ENCODE measurements at regions not wholly inside any gene's neighbourhood (a gene's known extent, or its start where the extent isn't known, plus 50 kb on each side); places are given as distances from the start of the nearest gene placed in this dataset.

DNA sequence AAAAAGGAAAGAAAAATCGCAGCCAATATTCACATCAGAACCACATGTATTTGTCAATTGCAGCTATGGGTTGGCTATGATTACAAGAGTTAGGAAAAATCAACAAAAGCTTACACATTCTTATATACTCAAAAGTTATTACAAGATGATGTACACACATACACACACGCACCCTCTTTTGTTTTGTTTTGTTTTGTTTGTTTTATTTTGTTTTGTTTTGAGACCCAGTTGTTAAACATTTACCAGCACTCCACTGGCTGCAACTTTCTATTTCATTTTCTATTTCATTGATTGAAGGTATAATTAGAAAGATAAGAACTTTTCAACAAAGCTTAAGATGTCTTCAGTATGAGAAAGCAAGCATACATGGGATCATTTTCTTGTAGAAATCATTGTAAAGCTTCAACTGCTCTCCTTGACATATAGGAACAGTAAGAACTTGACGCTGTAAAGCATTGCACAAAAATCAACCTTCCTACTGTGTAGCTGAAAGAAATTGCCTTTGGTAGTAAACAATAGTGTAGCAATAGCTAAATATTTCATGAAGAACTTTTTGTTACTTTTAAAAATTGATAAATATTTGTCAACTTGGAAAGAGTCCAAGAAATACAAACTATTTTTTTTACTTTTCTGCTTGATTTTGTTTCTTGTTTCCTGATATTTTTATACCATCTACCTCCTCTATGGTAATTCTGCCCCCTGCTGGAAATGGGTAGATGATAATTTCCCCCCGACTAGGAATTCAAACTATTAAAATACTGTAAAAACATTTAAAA lies 205.9 kb downstream of the MBL2 start:
- Histone ChIP-seq H3K4me3 (ENCODE audit: low read length) (no peak overlapping the region), H3K27me3 (ENCODE audit: control insufficient read depth, insufficient read depth, low read length) (no peaks in the 10 kb centered on the region), H3K27ac (ENCODE audit: low read length) (no peak overlapping the region), H3K36me3 (ENCODE audit: control insufficient read depth, insufficient read depth, low read length) (no peaks in the 10 kb centered on the region), H3K9me3 (replicated peaks; ENCODE audit: control insufficient read depth, low read depth, low read length) (no peaks in the 10 kb centered on the region), H3K4me1 (ENCODE audit: control insufficient read depth, insufficient read depth, low read length) (no peaks in the 10 kb centered on the region)
- no CpG with 5 or more reads among the region's 4 CpGs for WGBS (ENCODE audit: insufficient coverage)
- no peak for DNase-seq

DNA sequence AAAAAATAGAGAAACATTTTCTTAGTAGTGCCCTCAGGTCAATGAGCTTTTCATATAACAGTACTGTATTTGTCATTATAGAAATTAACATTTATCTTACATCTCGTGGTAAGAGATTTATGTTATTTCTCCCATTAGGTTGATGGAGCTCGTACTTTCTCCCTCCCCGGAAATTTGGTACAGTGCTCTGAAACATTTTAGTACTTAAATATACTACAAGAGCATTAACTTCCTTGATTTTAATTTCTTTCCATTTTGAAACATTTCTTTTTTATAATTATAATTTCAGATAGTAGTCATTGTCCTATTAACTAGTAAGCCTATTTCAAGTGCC lies 205.4 kb downstream of the MBL2 start:
- H3K9me3 ChIP-seq (replicated peaks; ENCODE audit: control insufficient read depth, low read depth, low read length), result no peaks in the 10 kb centered on the region
- WGBS (ENCODE audit: insufficient coverage), result no CpG with 5 or more reads among the region's 3 CpGs
- H3K36me3 ChIP-seq (ENCODE audit: control insufficient read depth, insufficient read depth, low read length), result no peaks in the 10 kb centered on the region
- H3K27ac ChIP-seq (ENCODE audit: low read length), result no peak overlapping the region
- H3K4me1 ChIP-seq (ENCODE audit: control insufficient read depth, insufficient read depth, low read length), result no peaks in the 10 kb centered on the region
- H3K27me3 ChIP-seq (ENCODE audit: control insufficient read depth, insufficient read depth, low read length), result no peaks in the 10 kb centered on the region
- H3K4me3 ChIP-seq (ENCODE audit: low read length), result no peak overlapping the region
- no peak for DNase-seq

DNA sequence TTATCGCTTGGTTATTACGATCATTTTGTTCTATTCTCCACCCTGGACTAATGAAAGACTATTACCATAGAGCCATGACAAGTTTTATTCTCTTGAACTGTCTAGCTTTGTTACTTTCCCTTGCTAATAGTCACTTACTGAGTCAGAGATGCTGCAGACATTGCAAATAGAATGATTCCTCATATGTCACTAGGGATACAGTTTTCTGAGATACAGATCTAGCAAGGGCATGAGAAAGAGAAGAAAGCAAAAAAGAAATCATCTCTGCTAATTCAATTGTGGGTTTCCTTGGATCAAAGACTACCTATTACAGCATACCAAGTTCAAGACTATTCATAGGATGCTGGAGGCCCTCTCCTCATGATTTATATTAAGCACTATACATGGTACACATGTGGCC lies 204.3 kb downstream of the MBL2 start:
- Histone ChIP-seq H3K4me1 (ENCODE audit: control insufficient read depth, insufficient read depth, low read length) (no peaks in the 10 kb centered on the region), H3K9me3 (replicated peaks; ENCODE audit: control insufficient read depth, low read depth, low read length) (no peaks in the 10 kb centered on the region), H3K4me3 (ENCODE audit: low read length) (no peak overlapping the region), H3K36me3 (ENCODE audit: control insufficient read depth, insufficient read depth, low read length) (no peaks in the 10 kb centered on the region), H3K27ac (ENCODE audit: low read length) (no peak overlapping the region), H3K27me3 (ENCODE audit: control insufficient read depth, insufficient read depth, low read length) (no peaks in the 10 kb centered on the region)
- no peak for DNase-seq
- WGBS (ENCODE audit: insufficient coverage), result no CpG with 5 or more reads among the region's 2 CpGs

DNA sequence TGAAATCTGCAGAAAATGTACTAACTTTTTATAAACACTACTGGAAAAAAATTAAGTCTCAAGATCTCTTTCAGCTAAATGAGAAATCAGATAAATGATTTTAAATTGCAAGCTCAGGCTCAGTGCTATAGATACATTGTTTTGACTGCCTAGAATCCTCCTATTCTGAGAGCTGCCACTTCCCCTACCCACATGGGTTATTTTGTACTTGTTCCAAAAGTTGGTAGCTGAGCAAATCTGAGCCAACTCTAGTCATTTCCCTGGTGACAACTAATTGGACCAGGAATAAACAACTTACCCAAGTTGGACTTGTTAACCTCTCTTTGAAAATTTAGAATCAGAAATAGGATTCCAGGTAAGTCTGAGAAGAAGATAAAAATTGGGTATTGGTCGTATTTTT lies 202.1 kb downstream of the MBL2 start:
- H3K4me1 ChIP-seq (ENCODE audit: control insufficient read depth, insufficient read depth, low read length), result no peaks in the 10 kb centered on the region
- no peak overlapping the region for H3K27ac ChIP-seq (ENCODE audit: low read length)
- no peaks in the 10 kb centered on the region for H3K9me3 ChIP-seq (replicated peaks; ENCODE audit: control insufficient read depth, low read depth, low read length)
- no peaks in the 10 kb centered on the region for H3K36me3 ChIP-seq (ENCODE audit: control insufficient read depth, insufficient read depth, low read length)
- H3K4me3 ChIP-seq (ENCODE audit: low read length), result no peak overlapping the region
- DNase-seq, result no peak
- no peaks in the 10 kb centered on the region for H3K27me3 ChIP-seq (ENCODE audit: control insufficient read depth, insufficient read depth, low read length)
- WGBS (ENCODE audit: insufficient coverage), result no CpG with 5 or more reads among the region's 1 CpG

DNA sequence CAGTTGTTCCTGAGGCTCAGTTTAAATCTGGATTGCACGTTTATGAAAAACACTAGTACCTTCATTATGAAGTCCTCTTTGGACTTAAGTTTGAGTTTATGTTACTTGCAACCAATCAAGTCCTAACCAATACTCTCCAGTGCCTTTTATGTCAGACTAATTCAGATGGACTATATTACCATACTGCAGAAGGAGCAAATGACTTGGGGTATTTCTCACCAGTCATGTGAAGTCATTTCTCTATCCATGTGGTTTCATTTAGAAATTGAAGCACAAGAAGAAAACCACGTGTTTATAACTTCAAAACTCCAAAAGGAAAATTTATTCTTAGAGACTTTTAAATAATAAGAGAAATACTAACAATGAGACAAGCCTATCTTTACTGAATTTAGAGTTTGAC lies 201.6 kb downstream of the MBL2 start:
- H3K27me3 ChIP-seq (ENCODE audit: control insufficient read depth, insufficient read depth, low read length), result no peaks in the 10 kb centered on the region
- no peaks in the 10 kb centered on the region for H3K36me3 ChIP-seq (ENCODE audit: control insufficient read depth, insufficient read depth, low read length)
- H3K4me1 ChIP-seq (ENCODE audit: control insufficient read depth, insufficient read depth, low read length), result no peaks in the 10 kb centered on the region
- H3K9me3 ChIP-seq (replicated peaks; ENCODE audit: control insufficient read depth, low read depth, low read length), result no peaks in the 10 kb centered on the region
- WGBS (ENCODE audit: insufficient coverage), result no CpG with 5 or more reads among the region's 2 CpGs
- DNase-seq, result no peak
- H3K4me3 ChIP-seq (ENCODE audit: low read length), result no peak overlapping the region
- no peak overlapping the region for H3K27ac ChIP-seq (ENCODE audit: low read length)

DNA sequence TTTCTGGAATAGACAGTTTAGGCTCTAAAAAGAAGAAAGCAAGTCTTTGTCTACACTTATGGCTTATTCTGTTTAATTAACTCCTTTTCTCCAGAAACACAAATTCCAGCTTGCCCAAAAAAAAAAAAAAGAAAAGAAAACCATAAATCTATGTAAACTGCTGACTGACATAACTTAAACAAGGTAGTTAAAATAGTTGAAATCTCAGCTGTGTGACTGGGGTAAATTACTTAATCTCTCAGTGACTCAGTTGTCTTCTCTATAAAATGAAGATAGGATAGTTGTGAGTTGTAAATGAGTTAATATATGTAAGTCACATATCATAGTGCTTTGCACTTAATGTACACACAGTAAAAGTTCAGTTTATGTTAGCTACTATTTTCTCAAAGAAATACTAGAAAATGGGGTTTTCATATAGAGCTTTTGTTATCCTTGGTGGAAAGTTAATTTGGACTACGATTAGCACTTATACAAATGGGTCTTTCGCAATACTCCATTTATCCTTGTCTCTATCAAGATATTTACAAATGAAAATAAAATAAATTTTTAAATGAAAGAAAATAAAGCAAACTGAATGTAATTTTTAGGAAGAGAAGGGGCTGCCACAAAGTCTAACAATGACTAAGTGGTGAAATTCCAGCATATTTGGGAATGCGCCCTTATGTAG lies 200.9 kb downstream of the MBL2 start:
- DNase-seq, result no peak
- Histone ChIP-seq H3K27me3 (ENCODE audit: control insufficient read depth, insufficient read depth, low read length) (no peaks in the 10 kb centered on the region), H3K4me1 (ENCODE audit: control insufficient read depth, insufficient read depth, low read length) (no peaks in the 10 kb centered on the region), H3K27ac (ENCODE audit: low read length) (no peak overlapping the region), H3K9me3 (replicated peaks; ENCODE audit: control insufficient read depth, low read depth, low read length) (no peaks in the 10 kb centered on the region), H3K4me3 (ENCODE audit: low read length) (no peak overlapping the region), H3K36me3 (ENCODE audit: control insufficient read depth, insufficient read depth, low read length) (no peaks in the 10 kb centered on the region)
- WGBS (ENCODE audit: insufficient coverage), result no CpG with 5 or more reads among the region's 3 CpGs

DNA sequence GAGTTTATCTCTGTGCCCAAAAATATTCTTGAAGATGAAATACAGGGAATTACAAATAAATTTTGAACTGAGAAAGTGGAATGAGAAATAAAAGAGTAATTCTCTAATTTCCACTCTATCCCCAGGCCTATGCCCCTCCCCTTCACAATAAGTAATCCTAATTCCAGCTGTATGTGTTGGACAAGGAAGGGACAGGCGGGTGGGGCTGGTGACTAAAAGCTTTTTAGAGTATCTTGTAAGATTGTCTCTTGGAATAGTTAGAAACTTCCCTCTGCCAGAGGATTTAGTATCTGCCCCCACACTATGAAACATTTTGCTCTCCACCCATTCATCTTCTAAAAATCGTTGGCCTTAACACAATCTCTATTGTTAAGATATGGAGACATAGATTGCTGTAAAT lies 199.2 kb downstream of the MBL2 start:
- Histone ChIP-seq H3K36me3 (ENCODE audit: control insufficient read depth, insufficient read depth, low read length) (no peaks in the 10 kb centered on the region), H3K27ac (ENCODE audit: low read length) (no peak overlapping the region), H3K27me3 (ENCODE audit: control insufficient read depth, insufficient read depth, low read length) (no peaks in the 10 kb centered on the region), H3K9me3 (replicated peaks; ENCODE audit: control insufficient read depth, low read depth, low read length) (no peaks in the 10 kb centered on the region), H3K4me1 (ENCODE audit: control insufficient read depth, insufficient read depth, low read length) (no peaks in the 10 kb centered on the region), H3K4me3 (ENCODE audit: low read length) (no peak overlapping the region)
- DNase-seq, result no peak
- WGBS (ENCODE audit: insufficient coverage), result no CpG with 5 or more reads among the region's 2 CpGs

DNA sequence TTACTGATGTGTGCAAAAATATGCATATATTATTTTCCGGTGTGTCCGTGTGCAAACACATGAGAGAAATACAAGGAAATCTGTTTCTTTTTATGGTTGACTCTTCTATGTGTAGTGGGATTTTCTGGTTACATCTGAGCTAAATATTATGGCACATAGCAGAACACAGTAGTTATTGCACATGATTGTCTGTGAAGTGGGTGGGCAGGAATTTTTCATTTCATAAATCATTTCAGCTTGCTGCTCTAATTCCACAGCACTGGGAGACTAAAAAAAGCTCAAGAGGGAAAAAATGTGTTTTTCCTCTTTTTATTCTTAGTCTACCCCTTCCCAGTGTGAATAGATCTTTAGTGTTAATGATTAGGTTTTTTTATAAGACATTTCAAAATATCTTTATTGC lies 197.9 kb downstream of the MBL2 start:
- Histone ChIP-seq H3K9me3 (replicated peaks; ENCODE audit: control insufficient read depth, low read depth, low read length) (no peaks in the 10 kb centered on the region), H3K4me3 (ENCODE audit: low read length) (no peak overlapping the region), H3K4me1 (ENCODE audit: control insufficient read depth, insufficient read depth, low read length) (no peaks in the 10 kb centered on the region), H3K27ac (ENCODE audit: low read length) (no peak overlapping the region), H3K36me3 (ENCODE audit: control insufficient read depth, insufficient read depth, low read length) (no peaks in the 10 kb centered on the region), H3K27me3 (ENCODE audit: control insufficient read depth, insufficient read depth, low read length) (no peaks in the 10 kb centered on the region)
- 58% methylated on average over 2 of the region's 2 CpGs for WGBS (ENCODE audit: insufficient coverage)
- no peak for DNase-seq

DNA sequence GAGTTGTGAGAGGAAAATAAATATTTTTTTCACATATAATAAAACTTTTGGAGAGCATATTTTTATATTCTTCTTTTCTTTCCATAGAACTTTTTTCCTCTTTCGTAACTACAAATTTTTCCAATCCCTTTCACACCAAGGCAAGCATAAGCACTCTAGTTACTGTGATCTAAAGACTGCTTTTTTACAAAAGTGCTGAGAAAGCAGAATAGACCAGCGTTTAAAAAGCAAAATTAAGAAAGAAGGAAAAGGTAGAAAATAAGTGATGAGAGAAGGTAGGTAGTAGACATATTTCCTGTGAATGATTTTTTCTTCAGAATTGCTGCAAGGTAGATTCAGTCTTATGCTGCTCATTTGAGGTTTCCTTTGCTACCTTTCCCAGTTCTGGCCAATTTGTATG lies 195.5 kb downstream of the MBL2 start:
- no peak overlapping the region for H3K4me3 ChIP-seq (ENCODE audit: low read length)
- no peaks in the 10 kb centered on the region for H3K9me3 ChIP-seq (replicated peaks; ENCODE audit: control insufficient read depth, low read depth, low read length)
- H3K4me1 ChIP-seq (ENCODE audit: control insufficient read depth, insufficient read depth, low read length), result no peaks in the 10 kb centered on the region
- no CpG with 5 or more reads among the region's 2 CpGs for WGBS (ENCODE audit: insufficient coverage)
- DNase-seq, result no peak
- H3K36me3 ChIP-seq (ENCODE audit: control insufficient read depth, insufficient read depth, low read length), result no peaks in the 10 kb centered on the region
- H3K27ac ChIP-seq (ENCODE audit: low read length), result no peak overlapping the region
- no peaks in the 10 kb centered on the region for H3K27me3 ChIP-seq (ENCODE audit: control insufficient read depth, insufficient read depth, low read length)

DNA sequence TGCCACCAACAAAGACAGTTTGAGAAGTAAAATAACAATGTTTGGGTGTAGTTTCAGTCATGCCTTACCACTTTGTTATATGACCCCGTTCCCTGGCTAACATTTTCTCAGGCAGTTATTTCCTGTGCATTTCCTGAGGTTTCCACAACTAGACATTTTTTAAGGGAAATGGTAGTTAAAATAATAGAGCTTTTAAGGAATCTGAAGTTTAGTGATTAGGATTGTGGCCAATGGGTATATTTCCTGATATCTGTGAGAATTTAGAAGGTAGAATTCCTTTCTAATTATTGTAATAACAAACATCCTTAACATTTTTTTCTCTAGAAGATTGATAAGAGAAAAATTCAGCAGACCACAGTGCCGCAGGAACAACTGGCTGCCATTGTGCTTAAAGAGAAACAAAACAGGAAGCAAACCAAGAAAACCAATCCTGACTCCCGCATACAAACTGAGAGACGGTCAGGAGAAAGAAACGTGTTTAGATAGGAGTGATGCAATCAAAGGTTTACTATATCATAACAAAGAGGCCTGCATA lies 193.6 kb downstream of the MBL2 start:
- DNase-seq, result no peak
- Histone ChIP-seq H3K27me3 (ENCODE audit: control insufficient read depth, insufficient read depth, low read length) (no peaks in the 10 kb centered on the region), H3K4me3 (ENCODE audit: low read length) (no peak overlapping the region), H3K36me3 (ENCODE audit: control insufficient read depth, insufficient read depth, low read length) (no peaks in the 10 kb centered on the region), H3K27ac (ENCODE audit: low read length) (no peak overlapping the region), H3K9me3 (replicated peaks; ENCODE audit: control insufficient read depth, low read depth, low read length) (no peaks in the 10 kb centered on the region), H3K4me1 (ENCODE audit: control insufficient read depth, insufficient read depth, low read length) (no peaks in the 10 kb centered on the region)
- no CpG with 5 or more reads among the region's 5 CpGs for WGBS (ENCODE audit: insufficient coverage)

All from muscle of leg (tissue), 3 donors.